Activated CD8-positive, alpha-beta T cell treated with anti-CD3 and anti-CD28 coated beads for 36 hours (primary cell): ENCODE measurements at regions not wholly inside any gene's neighbourhood (a gene's known extent, or its start where the extent isn't known, plus 50 kb on each side); places are given as distances from the start of the nearest gene placed in this dataset.

Experiments
- ATAC-seq: fragments of 200-7000 bp; cut with Tn5 transposase; one replicate; pipeline ENCODE4 v1.10.0; 2021; ENCODE audit warnings: mild to moderate bottlenecking, moderate library complexity
- CTCF ChIA-PET: fragments of 350-600 bp; sonication (Branson Sonifier 250); formaldehyde crosslinking; loops from one replicate; lab custom pipeline; 2021; ENCODE audit warnings: antibody characterized with exemption; lab: Charles Lee
- POLR2A ChIA-PET: fragments of 350-600 bp; sonication (Branson Sonifier 250); formaldehyde crosslinking; loops from one replicate; lab custom pipeline; 2021; ENCODE audit warnings: antibody characterized with exemption; lab: Charles Lee
- DNase-seq: peaks from one replicate; pipeline ENCODE4 v3.0.0-alpha.2; 2020
- H3K27ac Mint-ChIP-seq: one replicate; pipeline ENCODE4 v1.8.0; 2021; ENCODE audit warnings: mild to moderate bottlenecking, mixed read lengths
- H3K27me3 Mint-ChIP-seq: one replicate; pipeline ENCODE4 v1.8.0; 2021; ENCODE audit warnings: mixed read lengths
- H3K36me3 Mint-ChIP-seq: one replicate; pipeline ENCODE4 v1.8.0; 2021; ENCODE audit warnings: low read depth, mixed read lengths
- H3K4me1 Mint-ChIP-seq: one replicate; pipeline ENCODE4 v1.8.0; 2021; ENCODE audit warnings: low read depth, mixed read lengths
- H3K4me3 Mint-ChIP-seq: one replicate; pipeline ENCODE4 v1.8.0; 2021; ENCODE audit warnings: mild to moderate bottlenecking, moderate library complexity, mixed read lengths
- H3K9me3 Mint-ChIP-seq: one replicate; pipeline ENCODE4 v1.8.0; 2021; ENCODE audit warnings: mixed read lengths
- CTCF ChIP-seq: fragments of 200-600 bp; IDR thresholded peaks from one replicate; pipeline ENCODE4 v1.8.0; 2022; ENCODE audit warnings: antibody characterized with exemption, mild to moderate bottlenecking
- intact Hi-C: fragments of 100-400 bp; cut with micrococcal nuclease; formaldehyde crosslinking; loops from one replicate; pipeline ENCODE4 v1.10.0; 2022

- Mint-ChIP-seq H3K27me3 (peaks cover 15% of the 10 kb centered on the region), H3K27ac (no peak overlapping the region), H3K9me3 (no peaks in the 10 kb centered on the region), H3K36me3 (no peaks in the 10 kb centered on the region), H3K4me3 (no peak overlapping the region), H3K4me1 (peaks cover 10% of the 10 kb centered on the region)
- TF ChIP-seq CTCF, result no peak
- ChIA-PET POLR2A (no interaction called here), CTCF (no interaction called here)
- intact Hi-C loops, result no loop called here
- ATAC-seq (no peak), DNase-seq (no peak)
These were observed 86.0 kb upstream of the ZNF236 start for GRCh38 chr18:76736309-76736708.

GRCh38 chr18:76730901-76731300 lies 91.5 kb upstream of the ZNF236 start:
- Mint-ChIP-seq H3K27ac (no peak overlapping the region), H3K36me3 (no peaks in the 10 kb centered on the region), H3K4me1 (peaks cover 2% of the 10 kb centered on the region), H3K4me3 (no peak overlapping the region), H3K9me3 (peaks cover 3% of the 10 kb centered on the region), H3K27me3 (peaks cover 15% of the 10 kb centered on the region)
- ChIA-PET CTCF (no interaction called here), POLR2A (no interaction called here)
- ATAC-seq (no peak), DNase-seq (no peak)
- no peak for TF ChIP-seq CTCF
- intact Hi-C loops, result no loop called here

- peaks cover 6% of the 10 kb centered on the region for H3K4me1 Mint-ChIP-seq
- CTCF ChIA-PET, result no interaction called here
- no peak overlapping the region for H3K27ac Mint-ChIP-seq
- TF ChIP-seq CTCF, result no peak
- H3K4me3 Mint-ChIP-seq, result no peak overlapping the region
- POLR2A ChIA-PET, result interaction anchor here (0.6 kb wide), 1 partner anchor 60 kb away, joined by 3 read pairs; no protein-coding TSS in a partner anchor
- H3K9me3 Mint-ChIP-seq, result peaks cover 3% of the 10 kb centered on the region
- intact Hi-C loops, result no loop called here
- peaks cover 24% of the 10 kb centered on the region for H3K27me3 Mint-ChIP-seq
- DNase-seq (no peak), ATAC-seq (no peak)
- no peaks in the 10 kb centered on the region for H3K36me3 Mint-ChIP-seq
These were observed 94.8 kb upstream of the ZNF236 start for GRCh38 chr18:76727589-76727988.

GRCh38 chr18:76725445-76725844 lies 96.9 kb upstream of the ZNF236 start:
- H3K36me3 Mint-ChIP-seq, result no peaks in the 10 kb centered on the region
- no peak for TF ChIP-seq CTCF
- intact Hi-C loops, result no loop called here
- H3K4me1 Mint-ChIP-seq, result peaks cover 25% of the 10 kb centered on the region
- H3K27ac Mint-ChIP-seq, result no peak overlapping the region
- POLR2A ChIA-PET, result no interaction called here
- CTCF ChIA-PET, result interaction anchor here (1.0 to 1.7 kb wide), 2 partner anchors 16 to 78 kb away, joined by 4 to 6 read pairs; no protein-coding TSS in a partner anchor
- peaks cover 19% of the 10 kb centered on the region for H3K27me3 Mint-ChIP-seq
- peaks cover 3% of the 10 kb centered on the region for H3K9me3 Mint-ChIP-seq
- no peak overlapping the region for H3K4me3 Mint-ChIP-seq
- DNase-seq, result no peak
- ATAC-seq, result no peak

GRCh38 chr18:76722224-76723061 lies 99.9 kb upstream of the ZNF236 start:
- H3K4me1 Mint-ChIP-seq, result peaks cover 32% of the 10 kb centered on the region

More at GRCh38 chr18:76722224-76723061, 99.9 kb upstream of the ZNF236 start:
- Mint-ChIP-seq H3K27me3 (peaks cover 23% of the 10 kb centered on the region), H3K36me3 (no peaks in the 10 kb centered on the region), H3K4me3 (no peak overlapping the region), H3K9me3 (no peaks in the 10 kb centered on the region), H3K27ac (no peak overlapping the region)
- ChIA-PET POLR2A (interaction anchor here (0.8 to 1.4 kb wide), 2 partner anchors 13 to 225 kb away, joined by 3 to 8 read pairs; no protein-coding TSS in a partner anchor), CTCF (interaction anchor here (1.9 kb wide), 1 partner anchor 80 kb away, joined by 16 read pairs; no protein-coding TSS in a partner anchor)
- no peak for DNase-seq
- TF ChIP-seq CTCF, result no peak
- no peak for ATAC-seq
- intact Hi-C loops, result no loop called here
